ENCODE measurements at regions not wholly inside any gene's neighbourhood (a gene's known extent, or its start where the extent isn't known, plus 50 kb on each side); places are given as distances from the start of the nearest gene placed in this dataset.

DNA sequence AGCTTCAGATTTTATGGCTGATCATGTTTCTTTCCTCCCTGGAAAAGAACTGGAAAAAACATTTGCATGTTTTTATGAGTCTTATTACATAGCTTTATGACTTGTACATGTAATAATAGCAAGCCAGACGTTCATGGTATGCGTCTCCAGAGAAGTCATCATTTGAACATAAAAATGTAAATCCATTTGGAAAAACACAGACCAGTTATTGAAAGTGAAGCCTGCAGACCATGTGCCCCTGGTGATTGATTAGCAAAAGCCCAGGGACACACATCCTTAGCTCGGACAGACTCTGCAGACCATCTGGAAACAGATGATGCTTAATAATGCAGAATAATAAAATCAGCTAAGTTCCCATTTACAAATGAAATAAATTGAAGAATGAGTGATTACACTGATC lies 283.1 kb downstream of the TDRD15 start:
- TF ChIP-seq, protein P1, sequence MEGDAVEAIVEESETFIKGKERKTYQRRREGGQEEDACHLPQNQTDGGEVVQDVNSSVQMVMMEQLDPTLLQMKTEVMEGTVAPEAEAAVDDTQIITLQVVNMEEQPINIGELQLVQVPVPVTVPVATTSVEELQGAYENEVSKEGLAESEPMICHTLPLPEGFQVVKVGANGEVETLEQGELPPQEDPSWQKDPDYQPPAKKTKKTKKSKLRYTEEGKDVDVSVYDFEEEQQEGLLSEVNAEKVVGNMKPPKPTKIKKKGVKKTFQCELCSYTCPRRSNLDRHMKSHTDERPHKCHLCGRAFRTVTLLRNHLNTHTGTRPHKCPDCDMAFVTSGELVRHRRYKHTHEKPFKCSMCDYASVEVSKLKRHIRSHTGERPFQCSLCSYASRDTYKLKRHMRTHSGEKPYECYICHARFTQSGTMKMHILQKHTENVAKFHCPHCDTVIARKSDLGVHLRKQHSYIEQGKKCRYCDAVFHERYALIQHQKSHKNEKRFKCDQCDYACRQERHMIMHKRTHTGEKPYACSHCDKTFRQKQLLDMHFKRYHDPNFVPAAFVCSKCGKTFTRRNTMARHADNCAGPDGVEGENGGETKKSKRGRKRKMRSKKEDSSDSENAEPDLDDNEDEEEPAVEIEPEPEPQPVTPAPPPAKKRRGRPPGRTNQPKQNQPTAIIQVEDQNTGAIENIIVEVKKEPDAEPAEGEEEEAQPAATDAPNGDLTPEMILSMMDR (IDR thresholded peaks at IDR 0.05), result no peak
- TF ChIP-seq ZBTB21 (CRISPR knock-in tag; IDR thresholded peaks at IDR 0.05; ENCODE audit: borderline replicate concordance), result no peak
- no peak for TF ChIP-seq NR1H2 (CRISPR knock-in tag; IDR thresholded peaks at IDR 0.05)
- no peak for TF ChIP-seq RELA (CRISPR knock-in tag; IDR thresholded peaks at IDR 0.05; ENCODE audit: borderline replicate concordance)
- TF ChIP-seq, protein P2, sequence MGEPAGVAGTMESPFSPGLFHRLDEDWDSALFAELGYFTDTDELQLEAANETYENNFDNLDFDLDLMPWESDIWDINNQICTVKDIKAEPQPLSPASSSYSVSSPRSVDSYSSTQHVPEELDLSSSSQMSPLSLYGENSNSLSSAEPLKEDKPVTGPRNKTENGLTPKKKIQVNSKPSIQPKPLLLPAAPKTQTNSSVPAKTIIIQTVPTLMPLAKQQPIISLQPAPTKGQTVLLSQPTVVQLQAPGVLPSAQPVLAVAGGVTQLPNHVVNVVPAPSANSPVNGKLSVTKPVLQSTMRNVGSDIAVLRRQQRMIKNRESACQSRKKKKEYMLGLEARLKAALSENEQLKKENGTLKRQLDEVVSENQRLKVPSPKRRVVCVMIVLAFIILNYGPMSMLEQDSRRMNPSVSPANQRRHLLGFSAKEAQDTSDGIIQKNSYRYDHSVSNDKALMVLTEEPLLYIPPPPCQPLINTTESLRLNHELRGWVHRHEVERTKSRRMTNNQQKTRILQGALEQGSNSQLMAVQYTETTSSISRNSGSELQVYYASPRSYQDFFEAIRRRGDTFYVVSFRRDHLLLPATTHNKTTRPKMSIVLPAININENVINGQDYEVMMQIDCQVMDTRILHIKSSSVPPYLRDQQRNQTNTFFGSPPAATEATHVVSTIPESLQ (CRISPR knock-in tag; IDR thresholded peaks at IDR 0.05), result no peak
- no peak for TF ChIP-seq ZNF138 (CRISPR knock-in tag; conservative IDR thresholded peaks at IDR 0.05)
- no peak for TF ChIP-seq JAZF1 (CRISPR knock-in tag; IDR thresholded peaks at IDR 0.05)
- no peak for TF ChIP-seq ZNF317 (CRISPR knock-in tag; IDR thresholded peaks at IDR 0.05; ENCODE audit: borderline replicate concordance, low read depth)
- TF ChIP-seq SMAD3 (CRISPR knock-in tag; IDR thresholded peaks at IDR 0.05; ENCODE audit: borderline replicate concordance), result no peak
- TF ChIP-seq KAT7 (CRISPR knock-in tag; IDR thresholded peaks at IDR 0.05; ENCODE audit: borderline replicate concordance), result no peak
- TF ChIP-seq, protein P3, sequence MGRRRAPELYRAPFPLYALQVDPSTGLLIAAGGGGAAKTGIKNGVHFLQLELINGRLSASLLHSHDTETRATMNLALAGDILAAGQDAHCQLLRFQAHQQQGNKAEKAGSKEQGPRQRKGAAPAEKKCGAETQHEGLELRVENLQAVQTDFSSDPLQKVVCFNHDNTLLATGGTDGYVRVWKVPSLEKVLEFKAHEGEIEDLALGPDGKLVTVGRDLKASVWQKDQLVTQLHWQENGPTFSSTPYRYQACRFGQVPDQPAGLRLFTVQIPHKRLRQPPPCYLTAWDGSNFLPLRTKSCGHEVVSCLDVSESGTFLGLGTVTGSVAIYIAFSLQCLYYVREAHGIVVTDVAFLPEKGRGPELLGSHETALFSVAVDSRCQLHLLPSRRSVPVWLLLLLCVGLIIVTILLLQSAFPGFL (CRISPR knock-in tag; IDR thresholded peaks at IDR 0.05; ENCODE audit: borderline replicate concordance), result no peak
- no peak for TF ChIP-seq ZNF121 (CRISPR knock-in tag; IDR thresholded peaks at IDR 0.05)
- TF ChIP-seq MYBL2 (CRISPR knock-in tag; IDR thresholded peaks at IDR 0.05), result no peak

Data from WTC11 (cell line).